ENCODE measurements at regions not wholly inside any gene's neighbourhood (a gene's known extent, or its start where the extent isn't known, plus 50 kb on each side); places are given as distances from the start of the nearest gene placed in this dataset.

- TF ChIP-seq CTCF (IDR thresholded peaks at IDR 0.05; ENCODE audit: insufficient read depth, low read depth, low read length) (no peak), EZH2 (IDR thresholded peaks at IDR 0.05; ENCODE audit: insufficient read depth, low read length) (no peak)
- Histone ChIP-seq H3K4me1 (ENCODE audit: insufficient read depth, low read length) (no peaks in the 10 kb centered on the region), H2AFZ (ENCODE audit: low read depth, low read length) (no peak overlapping the region), H4K20me1 (ENCODE audit: insufficient read depth, low read length) (no peaks in the 10 kb centered on the region), H3K9ac (ENCODE audit: low read length) (no peak overlapping the region), H3K79me2 (ENCODE audit: insufficient read depth, low read length) (no peaks in the 10 kb centered on the region), H3K27ac (ENCODE audit: low read depth, low read length) (no peak overlapping the region), H3K4me2 (ENCODE audit: low read length) (no peak overlapping the region), H3K9me3 (ENCODE audit: insufficient read depth, low read depth, low read length) (no peaks in the 10 kb centered on the region), H3K4me3 (ENCODE audit: insufficient read depth, low read depth, low read length) (no peak overlapping the region), H3K36me3 (ENCODE audit: insufficient read depth, low read length) (no peaks in the 10 kb centered on the region), H3K27me3 (ENCODE audit: insufficient read depth, low read length) (no peaks in the 10 kb centered on the region)
- no peak for DNase-seq (ENCODE audit: low read depth)
- no peaks in the 10 kb centered on the region for H3K27me3 Mint-ChIP-seq (ENCODE audit: low read depth, unreplicated experiment)
- H3K27ac Mint-ChIP-seq (ENCODE audit: unreplicated experiment) = no peak overlapping the region
- no peak for FAIRE-seq
- no peaks in the 10 kb centered on the region for H3K4me1 Mint-ChIP-seq (ENCODE audit: low read depth, unreplicated experiment)
- H3K4me3 Mint-ChIP-seq (ENCODE audit: unreplicated experiment) = no peak overlapping the region
- no peaks in the 10 kb centered on the region for H3K9me3 Mint-ChIP-seq (ENCODE audit: unreplicated experiment)
- H3K36me3 Mint-ChIP-seq (ENCODE audit: low read depth, unreplicated experiment) = no peaks in the 10 kb centered on the region
Measured at GRCh38 chr4:27293831-27294230, 433.2 kb downstream of the STIM2 start.

- H3K9ac ChIP-seq (ENCODE audit: low read length) = no peak overlapping the region
- Mint-ChIP-seq H3K4me1 (ENCODE audit: low read depth, unreplicated experiment) (no peaks in the 10 kb centered on the region), H3K27me3 (ENCODE audit: low read depth, unreplicated experiment) (no peaks in the 10 kb centered on the region), H3K9me3 (ENCODE audit: unreplicated experiment) (peaks cover 17% of the 10 kb centered on the region), H3K36me3 (ENCODE audit: low read depth, unreplicated experiment) (no peaks in the 10 kb centered on the region), H3K27ac (ENCODE audit: unreplicated experiment) (no peak overlapping the region), H3K4me3 (ENCODE audit: unreplicated experiment) (no peak overlapping the region)
- H2AFZ ChIP-seq (ENCODE audit: low read depth, low read length) = no peak overlapping the region
- no peak for DNase-seq (ENCODE audit: low read depth)
- no peak overlapping the region for H3K27ac ChIP-seq (ENCODE audit: low read depth, low read length)
- no peaks in the 10 kb centered on the region for H3K27me3 ChIP-seq (ENCODE audit: insufficient read depth, low read length)
- H4K20me1 ChIP-seq (ENCODE audit: insufficient read depth, low read length) = no peaks in the 10 kb centered on the region
- no peaks in the 10 kb centered on the region for H3K4me1 ChIP-seq (ENCODE audit: insufficient read depth, low read length)
- H3K4me2 ChIP-seq (ENCODE audit: low read length) = no peak overlapping the region
- no peak overlapping the region for H3K4me3 ChIP-seq (ENCODE audit: insufficient read depth, low read depth, low read length)
- TF ChIP-seq CTCF (IDR thresholded peaks at IDR 0.05; ENCODE audit: insufficient read depth, low read depth, low read length) (no peak), EZH2 (IDR thresholded peaks at IDR 0.05; ENCODE audit: insufficient read depth, low read length) (no peak)
- H3K36me3 ChIP-seq (ENCODE audit: insufficient read depth, low read length) = no peaks in the 10 kb centered on the region
- no peaks in the 10 kb centered on the region for H3K9me3 ChIP-seq (ENCODE audit: insufficient read depth, low read depth, low read length)
- FAIRE-seq = no peak
- no peaks in the 10 kb centered on the region for H3K79me2 ChIP-seq (ENCODE audit: insufficient read depth, low read length)
Measured at GRCh38 chr4:27304751-27305150, 444.1 kb downstream of the STIM2 start.

- Histone ChIP-seq H4K20me1 (ENCODE audit: insufficient read depth, low read length) (no peaks in the 10 kb centered on the region), H3K27me3 (ENCODE audit: insufficient read depth, low read length) (no peaks in the 10 kb centered on the region), H2AFZ (ENCODE audit: low read depth, low read length) (no peak overlapping the region), H3K36me3 (ENCODE audit: insufficient read depth, low read length) (no peaks in the 10 kb centered on the region), H3K4me2 (ENCODE audit: low read length) (no peak overlapping the region), H3K79me2 (ENCODE audit: insufficient read depth, low read length) (no peaks in the 10 kb centered on the region), H3K9ac (ENCODE audit: low read length) (no peak overlapping the region), H3K9me3 (ENCODE audit: insufficient read depth, low read depth, low read length) (no peaks in the 10 kb centered on the region), H3K4me1 (ENCODE audit: insufficient read depth, low read length) (no peaks in the 10 kb centered on the region), H3K27ac (ENCODE audit: low read depth, low read length) (no peak overlapping the region), H3K4me3 (ENCODE audit: insufficient read depth, low read depth, low read length) (no peak overlapping the region)
- H3K36me3 Mint-ChIP-seq (ENCODE audit: low read depth, unreplicated experiment) = no peaks in the 10 kb centered on the region
- H3K27ac Mint-ChIP-seq (ENCODE audit: unreplicated experiment) = no peak overlapping the region
- H3K9me3 Mint-ChIP-seq (ENCODE audit: unreplicated experiment) = peaks cover 17% of the 10 kb centered on the region
- TF ChIP-seq CTCF (IDR thresholded peaks at IDR 0.05; ENCODE audit: insufficient read depth, low read depth, low read length) = no peak
- TF ChIP-seq EZH2 (IDR thresholded peaks at IDR 0.05; ENCODE audit: insufficient read depth, low read length) = no peak
- no peak overlapping the region for H3K4me3 Mint-ChIP-seq (ENCODE audit: unreplicated experiment)
- H3K4me1 Mint-ChIP-seq (ENCODE audit: low read depth, unreplicated experiment) = no peaks in the 10 kb centered on the region
- no peaks in the 10 kb centered on the region for H3K27me3 Mint-ChIP-seq (ENCODE audit: low read depth, unreplicated experiment)
- FAIRE-seq (no peak), DNase-seq (ENCODE audit: low read depth) (no peak)
Measured at GRCh38 chr4:27305246-27305645, 444.6 kb downstream of the STIM2 start.

Measured in astrocyte (in vitro differentiated cells and primary cell).